Hematopoietic multipotent progenitor cell (in vitro differentiated cells): ENCODE measurements at regions not wholly inside any gene's neighbourhood (a gene's known extent, or its start where the extent isn't known, plus 50 kb on each side); places are given as distances from the start of the nearest gene placed in this dataset.
A peak's percentile ranks its signal among the peaks of the same experiment; 100 is the strongest.
"Not testable (repeated sequence)": the region's sequence is repeated elsewhere in the genome, so short reads cannot be mapped to it uniquely, and the experiment has no call there.

Source experiments
- DNase-seq, 3 donors: peaks; one replicate each; pipeline ENCODE4 v3.0.0-alpha.2; 2011 to 2015; ENCODE audit warnings: low read depth in 2 of 3, low spot score in 2 of 3

- DNase-seq, result not testable (repeated sequence)
Measured at GRCh38 chr12:62010331-62010906, 249.8 kb upstream of the USP15 start.

- DNase-seq, result not testable (repeated sequence)
Measured at GRCh38 chr12:62010973-62011372, 249.2 kb upstream of the USP15 start.

DNA sequence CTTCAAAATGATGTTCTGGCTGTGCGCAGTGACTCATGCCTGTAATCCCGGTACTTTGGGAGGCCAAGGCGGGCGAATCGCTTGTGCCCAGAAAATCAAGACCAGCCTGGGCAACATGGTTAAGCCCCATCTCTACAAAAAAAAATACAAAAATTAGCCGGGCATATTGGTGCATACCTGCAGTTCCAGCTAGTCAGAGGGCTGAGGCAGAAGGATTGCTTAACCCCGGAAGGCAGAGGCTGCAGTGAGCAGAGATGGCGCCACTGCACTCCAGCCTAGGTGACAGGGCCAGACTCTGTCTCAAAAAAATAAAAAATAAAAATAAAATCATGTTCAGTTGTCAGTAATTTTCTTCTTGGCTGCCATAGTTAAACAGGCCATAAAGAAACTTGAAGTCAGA, 245.9 kb upstream of the USP15 start:
- no peak for DNase-seq

GRCh38 chr12:62016021-62016420, 244.2 kb upstream of the USP15 start:
- DNase-seq, result peak in 2 of 3 donors; percentile 27 to 78

DNA sequence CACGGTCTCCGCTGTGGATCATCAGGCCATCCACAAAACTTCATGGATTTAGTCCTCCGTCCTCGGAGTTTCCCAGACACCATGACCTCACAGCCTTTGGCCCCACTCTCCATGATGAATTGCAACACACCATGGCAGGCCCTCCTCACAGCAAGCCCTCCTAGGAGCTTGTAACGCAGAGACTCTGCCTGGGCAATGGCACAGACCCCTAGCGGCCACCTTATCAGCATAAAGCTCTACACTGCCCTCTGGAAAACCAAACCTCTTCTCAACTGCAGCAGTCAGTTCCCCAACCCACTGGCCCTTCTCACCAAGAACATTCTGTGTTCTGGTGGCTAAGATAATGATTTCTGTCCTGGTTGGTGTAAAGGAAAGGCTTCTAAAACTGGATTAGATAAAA, 238.4 kb upstream of the USP15 start:
- no peak for DNase-seq

GRCh38 chr12:62028536-62028935, 231.7 kb upstream of the USP15 start:
- no peak for DNase-seq

GRCh38 chr12:62032870-62033269, 227.3 kb upstream of the USP15 start:
- DNase-seq, result no peak

- DNase-seq, result no peak
Measured at GRCh38 chr12:62044450-62045135, 215.6 kb upstream of the USP15 start.

- no peak for DNase-seq
Measured at GRCh38 chr12:62045211-62045610, 215.0 kb upstream of the USP15 start.

GRCh38 chr12:62050785-62051184, 209.4 kb upstream of the USP15 start:
- DNase-seq, result no peak

- DNase-seq, result no peak
Measured at GRCh38 chr12:62069976-62070375, 190.2 kb upstream of the USP15 start.

- DNase-seq, result not testable (repeated sequence)
Measured at GRCh38 chr12:62073236-62073635, 187.0 kb upstream of the USP15 start.

GRCh38 chr12:62075870-62076269, 184.3 kb upstream of the USP15 start:
- DNase-seq, result peak in 2 of 3 donors; percentile 6 to 37

- no peak for DNase-seq
Measured at GRCh38 chr12:62078020-62078419, 182.2 kb upstream of the USP15 start.

GRCh38 chr12:62082448-62082847, 177.8 kb upstream of the USP15 start:
- no peak for DNase-seq

- no peak for DNase-seq
Measured at GRCh38 chr12:62098132-62098531, 162.1 kb upstream of the USP15 start.

DNA sequence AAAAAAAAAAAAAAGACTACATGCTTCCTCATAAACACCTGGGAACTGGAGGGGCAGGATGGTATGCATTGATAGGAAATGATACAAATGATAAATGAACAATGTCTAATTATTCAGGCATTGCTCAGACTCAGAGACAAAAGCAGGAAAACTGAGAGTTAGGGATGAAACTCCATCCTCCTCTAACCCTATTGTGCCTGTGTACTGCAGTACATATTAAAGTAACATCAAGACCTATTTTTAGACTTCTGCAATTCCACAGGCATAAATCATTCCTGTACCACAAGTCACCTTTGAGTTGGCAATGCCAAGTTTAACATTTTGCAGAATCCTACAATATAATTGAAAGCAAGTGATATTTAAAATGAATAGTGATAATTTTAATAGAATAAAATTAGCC, 156.5 kb upstream of the USP15 start:
- peak in 1 of 3 donors; percentile 44 for DNase-seq

- DNase-seq, result peak in 1 of 3 donors; percentile 25
Measured at GRCh38 chr12:62106547-62107185, 153.5 kb upstream of the USP15 start.

GRCh38 chr12:62113366-62114011, 146.7 kb upstream of the USP15 start:
- DNase-seq, result no peak

GRCh38 chr12:62116986-62117385, 143.2 kb upstream of the USP15 start:
- no peak for DNase-seq

DNA sequence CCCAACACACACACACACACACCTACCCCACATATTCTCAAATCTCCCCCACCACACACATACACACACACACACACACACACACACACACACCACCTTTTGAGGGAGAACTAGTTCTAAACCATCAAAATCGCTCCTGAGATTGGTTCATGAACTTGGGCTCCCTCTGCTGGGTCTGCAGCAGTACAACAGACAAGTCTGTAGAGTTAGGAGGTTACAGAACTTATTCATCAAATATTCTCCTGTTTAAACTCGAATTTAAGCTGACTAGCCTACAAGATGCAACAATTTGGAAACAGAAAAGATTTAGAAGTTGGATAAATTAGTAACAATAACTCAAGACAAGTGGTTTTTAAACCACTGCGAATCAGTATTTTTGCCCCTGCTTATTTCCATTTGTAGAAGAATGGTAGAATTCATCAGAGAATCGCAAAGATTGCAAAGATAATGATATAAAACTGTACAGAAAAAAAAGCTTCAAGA, 136.4 kb upstream of the USP15 start:
- DNase-seq, result peak; percentile 1 to 78 (median 59)
